WTC11 (cell line): ENCODE measurements at regions not wholly inside any gene's neighbourhood (a gene's known extent, or its start where the extent isn't known, plus 50 kb on each side); places are given as distances from the start of the nearest gene placed in this dataset.

Source experiments
- ATAC-seq: fragments of 200-7000 bp; cut with Tn5 transposase; 2 replicates; pipeline ENCODE4 v1.10.0; 2021; ENCODE audit warnings: mild to moderate bottlenecking, moderate library complexity
- CTCF ChIA-PET: fragments of 300-600 bp; sonication (Branson Sonifier 250); formaldehyde crosslinking; loops from one replicate; lab custom pipeline; 2021; ENCODE audit warnings: antibody characterized with exemption; lab: Charles Lee
- POLR2A ChIA-PET: fragments of 350-600 bp; sonication (Branson Sonifier 250); formaldehyde crosslinking; loops from one replicate; lab custom pipeline; 2021; ENCODE audit warnings: antibody characterized with exemption; lab: Charles Lee
- DNase-seq: peaks from one replicate; pipeline ENCODE4 v3.0.0; 2021; ENCODE audit warnings: low spot score
- H3K27ac Mint-ChIP-seq: 2 replicates; pipeline ENCODE4 v1.8.0; 2021; ENCODE audit warnings: mixed read lengths
- H3K27me3 Mint-ChIP-seq: 2 replicates; pipeline ENCODE4 v1.8.0; 2021; ENCODE audit warnings: low read depth, mild to moderate bottlenecking, moderate library complexity, mixed read lengths
- H3K36me3 Mint-ChIP-seq: 2 replicates; pipeline ENCODE4 v1.8.0; 2021; ENCODE audit warnings: mixed read lengths
- H3K4me1 Mint-ChIP-seq: 2 replicates; pipeline ENCODE4 v1.8.0; 2022; ENCODE audit warnings: mixed read lengths
- H3K4me3 Mint-ChIP-seq: 2 replicates; pipeline ENCODE4 v1.8.0; 2021; ENCODE audit warnings: mild to moderate bottlenecking, moderate library complexity, mixed read lengths
- H3K9me3 Mint-ChIP-seq: 2 replicates; pipeline ENCODE4 v1.8.0; 2021; ENCODE audit warnings: mixed read lengths
- ATF6 ChIP-seq: sonication (generic); formaldehyde crosslinking; IDR thresholded peaks from 2 replicates; pipeline ENCODE4 v1.8.1; 2023; ENCODE audit warnings: mild to moderate bottlenecking, missing genetic modification reagents
- CREM ChIP-seq: sonication (generic); formaldehyde crosslinking; IDR thresholded peaks from 2 replicates; pipeline ENCODE4 v1.8.1; 2022; ENCODE audit warnings: mild to moderate bottlenecking, missing genetic modification reagents, moderate library complexity
- ELF4 ChIP-seq: sonication (generic); formaldehyde crosslinking; IDR thresholded peaks from 2 replicates; pipeline ENCODE4 v1.8.1; 2022; ENCODE audit warnings: low read depth, mild to moderate bottlenecking, moderate library complexity, missing genetic modification reagents
- ETV6 ChIP-seq: sonication (generic); formaldehyde crosslinking; IDR thresholded peaks from 2 replicates; pipeline ENCODE4 v1.8.1; 2022; ENCODE audit warnings: mild to moderate bottlenecking, missing genetic modification reagents
- FOXP1 ChIP-seq: sonication (generic); formaldehyde crosslinking; IDR thresholded peaks from 2 replicates; pipeline ENCODE4 v1.8.0; 2022; ENCODE audit warnings: missing genetic modification reagents, mild to moderate bottlenecking, moderate library complexity, borderline replicate concordance
- GABPB1 ChIP-seq: sonication (generic); formaldehyde crosslinking; IDR thresholded peaks from 2 replicates; pipeline ENCODE4 v1.8.1; 2023; ENCODE audit warnings: mild to moderate bottlenecking, missing genetic modification reagents
- JAZF1 ChIP-seq: fragments of 250-450 bp; sonication (Bioruptor Pico); IDR thresholded peaks from 2 replicates; pipeline ENCODE4 v1.9.0; 2021; ENCODE audit warnings: moderate library complexity, mild to moderate bottlenecking, inconsistent platforms
- MYBL2 ChIP-seq: sonication (generic); formaldehyde crosslinking; IDR thresholded peaks from 2 replicates; pipeline ENCODE4 v1.8.1; 2023; ENCODE audit warnings: mild to moderate bottlenecking, moderate library complexity, missing genetic modification reagents
- RELA ChIP-seq: sonication (generic); formaldehyde crosslinking; IDR thresholded peaks from 2 replicates; pipeline ENCODE4 v1.8.1; 2022; ENCODE audit warnings: missing genetic modification reagents, mild to moderate bottlenecking, borderline replicate concordance
- RORB ChIP-seq: fragments of 250-450 bp; sonication (Bioruptor Pico); IDR thresholded peaks from 2 replicates; pipeline ENCODE4 v1.9.0; 2021; ENCODE audit warnings: mild to moderate bottlenecking
- STAT6 ChIP-seq: sonication (generic); formaldehyde crosslinking; conservative IDR thresholded peaks from 2 replicates; pipeline ENCODE4 v1.8.1; 2023; ENCODE audit warnings: mild to moderate bottlenecking, low read depth, missing genetic modification reagents, moderate library complexity
- TEAD1 ChIP-seq: sonication (generic); formaldehyde crosslinking; IDR thresholded peaks from 2 replicates; pipeline ENCODE4 v1.8.0; 2022; ENCODE audit warnings: mild to moderate bottlenecking, missing genetic modification reagents
- TEAD4 ChIP-seq: sonication (generic); formaldehyde crosslinking; IDR thresholded peaks from 2 replicates; pipeline ENCODE4 v1.8.0; 2022; ENCODE audit warnings: mild to moderate bottlenecking, missing genetic modification reagents
- TP53 ChIP-seq: sonication (generic); formaldehyde crosslinking; IDR thresholded peaks from 2 replicates; pipeline ENCODE4 v1.8.1; 2023; ENCODE audit warnings: mild to moderate bottlenecking, missing genetic modification reagents
- ZNF263 ChIP-seq: sonication (generic); formaldehyde crosslinking; IDR thresholded peaks from 2 replicates; pipeline ENCODE4 v1.8.1; 2022; ENCODE audit warnings: low read depth, mild to moderate bottlenecking, moderate library complexity, missing genetic modification reagents
- ZNF396 ChIP-seq: fragments of 250-450 bp; sonication (Bioruptor Pico); IDR thresholded peaks from 2 replicates; pipeline ENCODE4 v1.8.0; 2021; ENCODE audit warnings: mild to moderate bottlenecking, moderate library complexity, borderline replicate concordance
- ZNF423 ChIP-seq: fragments of 250-450 bp; sonication (Bioruptor Pico); IDR thresholded peaks from 2 replicates; pipeline ENCODE4 v2.1.2; 2022; ENCODE audit warnings: mild to moderate bottlenecking, moderate library complexity
- TF ChIP-seq, protein P1 (sequence below): sonication (generic); formaldehyde crosslinking; IDR thresholded peaks from 2 replicates; pipeline ENCODE4 v1.8.0; 2022; ENCODE audit warnings: missing genetic modification reagents

- peaks cover 3% of the 10 kb centered on the region; the same call in 1 of the 2 replicates for H3K36me3 Mint-ChIP-seq
- H3K27me3 Mint-ChIP-seq, result no peaks in the 10 kb centered on the region
- H3K4me1 Mint-ChIP-seq, result peaks cover 17% of the 10 kb centered on the region
- peaks cover 11% of the 10 kb centered on the region for H3K9me3 Mint-ChIP-seq
- H3K27ac Mint-ChIP-seq, result no peak overlapping the region
- ATAC-seq, result no peak
- TF ChIP-seq FOXP1 (CRISPR knock-in tag), result no peak
- TF ChIP-seq, protein P1, sequence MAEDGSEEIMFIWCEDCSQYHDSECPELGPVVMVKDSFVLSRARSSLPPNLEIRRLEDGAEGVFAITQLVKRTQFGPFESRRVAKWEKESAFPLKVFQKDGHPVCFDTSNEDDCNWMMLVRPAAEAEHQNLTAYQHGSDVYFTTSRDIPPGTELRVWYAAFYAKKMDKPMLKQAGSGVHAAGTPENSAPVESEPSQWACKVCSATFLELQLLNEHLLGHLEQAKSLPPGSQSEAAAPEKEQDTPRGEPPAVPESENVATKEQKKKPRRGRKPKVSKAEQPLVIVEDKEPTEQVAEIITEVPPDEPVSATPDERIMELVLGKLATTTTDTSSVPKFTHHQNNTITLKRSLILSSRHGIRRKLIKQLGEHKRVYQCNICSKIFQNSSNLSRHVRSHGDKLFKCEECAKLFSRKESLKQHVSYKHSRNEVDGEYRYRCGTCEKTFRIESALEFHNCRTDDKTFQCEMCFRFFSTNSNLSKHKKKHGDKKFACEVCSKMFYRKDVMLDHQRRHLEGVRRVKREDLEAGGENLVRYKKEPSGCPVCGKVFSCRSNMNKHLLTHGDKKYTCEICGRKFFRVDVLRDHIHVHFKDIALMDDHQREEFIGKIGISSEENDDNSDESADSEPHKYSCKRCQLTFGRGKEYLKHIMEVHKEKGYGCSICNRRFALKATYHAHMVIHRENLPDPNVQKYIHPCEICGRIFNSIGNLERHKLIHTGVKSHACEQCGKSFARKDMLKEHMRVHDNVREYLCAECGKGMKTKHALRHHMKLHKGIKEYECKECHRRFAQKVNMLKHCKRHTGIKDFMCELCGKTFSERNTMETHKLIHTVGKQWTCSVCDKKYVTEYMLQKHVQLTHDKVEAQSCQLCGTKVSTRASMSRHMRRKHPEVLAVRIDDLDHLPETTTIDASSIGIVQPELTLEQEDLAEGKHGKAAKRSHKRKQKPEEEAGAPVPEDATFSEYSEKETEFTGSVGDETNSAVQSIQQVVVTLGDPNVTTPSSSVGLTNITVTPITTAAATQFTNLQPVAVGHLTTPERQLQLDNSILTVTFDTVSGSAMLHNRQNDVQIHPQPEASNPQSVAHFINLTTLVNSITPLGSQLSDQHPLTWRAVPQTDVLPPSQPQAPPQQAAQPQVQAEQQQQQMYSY (CRISPR knock-in tag), result no peak
- TF ChIP-seq ZNF263, result no peak
- no peak for TF ChIP-seq RORB (CRISPR knock-in tag)
- TF ChIP-seq RELA (CRISPR knock-in tag), result no peak
- no peak for TF ChIP-seq TP53 (CRISPR knock-in tag)
- no peak for TF ChIP-seq TEAD4
- no peak for TF ChIP-seq ATF6 (CRISPR knock-in tag)
- no peak for TF ChIP-seq STAT6 (CRISPR knock-in tag)
- TF ChIP-seq ELF4 (CRISPR knock-in tag), result no peak
- DNase-seq, result no peak
- H3K4me3 Mint-ChIP-seq, result no peak overlapping the region
- ChIA-PET CTCF (no interaction called here), POLR2A (no interaction called here)
Measured at GRCh38 chr11:15300341-15300740, 185.6 kb downstream of the INSC start.

DNA sequence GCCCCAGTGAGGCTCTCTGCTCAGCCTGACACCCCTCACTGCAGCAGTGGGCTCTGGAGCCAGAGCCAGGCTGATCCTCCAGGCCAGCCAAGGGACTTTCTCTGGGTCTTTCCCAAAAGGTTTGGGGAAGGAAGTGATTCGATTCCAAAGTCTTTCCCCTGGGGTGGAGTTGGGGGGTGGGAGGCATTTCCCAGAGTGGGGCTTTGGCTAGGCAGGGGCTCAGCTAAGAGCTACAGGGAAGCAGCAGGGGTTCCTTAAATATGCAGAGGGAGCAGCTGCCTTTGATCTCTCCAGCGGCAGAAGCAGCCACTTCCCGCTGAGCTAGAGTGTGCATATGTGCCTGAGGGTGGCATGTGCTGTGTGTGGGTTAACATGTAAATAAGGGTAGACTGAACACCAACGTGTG, 192.9 kb downstream of the INSC start:
- Mint-ChIP-seq H3K4me1 (peaks cover 22% of the 10 kb centered on the region), H3K9me3 (peaks cover 33% of the 10 kb centered on the region), H3K36me3 (peaks cover 6% of the 10 kb centered on the region; the same call in 1 of the 2 replicates), H3K4me3 (no peak overlapping the region), H3K27ac (no peak overlapping the region), H3K27me3 (no peaks in the 10 kb centered on the region; the same call in 1 of the 2 replicates)
- DNase-seq (peak; percentile 50), ATAC-seq (peak; percentile 86)
- TF ChIP-seq ETV6 (CRISPR knock-in tag) (0 out of 2 replicates have a peak, but pooled peaks have one; percentile 46), TEAD1 (CRISPR knock-in tag) (peak; percentile 50; the same call in 1 of the 2 replicates), ZNF396 (CRISPR knock-in tag) (no peak), GABPB1 (CRISPR knock-in tag) (no peak), ZNF423 (peak; percentile 72)
- ChIA-PET CTCF (interaction anchor here (1.4 kb wide), 1 partner anchor 31 kb away, joined by 3 read pairs; no protein-coding TSS in a partner anchor), POLR2A (no interaction called here)

GRCh38 chr11:15308840-15309239, 194.1 kb downstream of the INSC start:
- ATAC-seq, result no peak
- Mint-ChIP-seq H3K4me3 (no peak overlapping the region), H3K27ac (no peak overlapping the region), H3K4me1 (peaks cover 22% of the 10 kb centered on the region), H3K9me3 (peaks cover 32% of the 10 kb centered on the region), H3K27me3 (no peaks in the 10 kb centered on the region; the same call in 1 of the 2 replicates), H3K36me3 (peaks cover 6% of the 10 kb centered on the region; the same call in 1 of the 2 replicates)
- DNase-seq, result no peak
- no peak for TF ChIP-seq MYBL2 (CRISPR knock-in tag)
- no peak for TF ChIP-seq CREM (CRISPR knock-in tag)
- no peak for TF ChIP-seq TEAD4
- no peak for TF ChIP-seq JAZF1
- POLR2A ChIA-PET, result no interaction called here
- CTCF ChIA-PET, result no interaction called here
